Upper lobe of left lung (tissue), 4 donors: ENCODE measurements at regions not wholly inside any gene's neighbourhood (a gene's known extent, or its start where the extent isn't known, plus 50 kb on each side); places are given as distances from the start of the nearest gene placed in this dataset.

ENCODE experiments used
- POLR2AphosphoS5 ChIP-seq, 2 donors: sonication (generic); formaldehyde crosslinking; IDR thresholded peaks; one replicate each; pipeline ENCODE4 v1.5.1; 2017; ENCODE audit warnings: antibody characterized with exemption in 2 of 2
- TF ChIP-seq, protein P1 (sequence below), 6 experiments: fragments of 450-650 bp in 4 of 6; fragments of 200-600 bp in 2 of 6; sonication (generic) in 2 of 6; IDR thresholded peaks; one replicate each; pipeline ENCODE4 v1.5.1; 2016 to 2019; ENCODE audit warnings: antibody characterized with exemption in 6 of 6

DNA sequence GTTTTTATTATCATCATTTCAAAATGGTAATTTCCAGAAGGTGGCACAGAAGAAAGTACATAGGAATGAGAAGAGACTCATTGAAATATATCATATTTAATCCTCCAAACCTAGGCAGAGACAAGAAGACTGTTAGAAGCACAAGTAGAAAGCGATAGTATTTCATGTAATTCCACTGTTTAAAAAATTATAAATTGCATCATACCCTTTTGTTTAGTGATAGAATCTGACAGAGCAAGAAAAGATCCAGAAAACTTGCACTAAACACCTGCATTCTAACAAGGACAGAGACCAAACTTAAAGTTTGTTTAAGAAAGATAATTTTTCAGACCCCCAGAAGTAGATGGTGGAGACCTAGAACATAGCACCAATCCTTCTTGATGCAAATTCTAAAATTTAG is 56.9 kb upstream of the CD96 start:
- TF ChIP-seq POLR2AphosphoS5 (IDR thresholded peaks at IDR 0.05) = no peak
- TF ChIP-seq, protein P1, sequence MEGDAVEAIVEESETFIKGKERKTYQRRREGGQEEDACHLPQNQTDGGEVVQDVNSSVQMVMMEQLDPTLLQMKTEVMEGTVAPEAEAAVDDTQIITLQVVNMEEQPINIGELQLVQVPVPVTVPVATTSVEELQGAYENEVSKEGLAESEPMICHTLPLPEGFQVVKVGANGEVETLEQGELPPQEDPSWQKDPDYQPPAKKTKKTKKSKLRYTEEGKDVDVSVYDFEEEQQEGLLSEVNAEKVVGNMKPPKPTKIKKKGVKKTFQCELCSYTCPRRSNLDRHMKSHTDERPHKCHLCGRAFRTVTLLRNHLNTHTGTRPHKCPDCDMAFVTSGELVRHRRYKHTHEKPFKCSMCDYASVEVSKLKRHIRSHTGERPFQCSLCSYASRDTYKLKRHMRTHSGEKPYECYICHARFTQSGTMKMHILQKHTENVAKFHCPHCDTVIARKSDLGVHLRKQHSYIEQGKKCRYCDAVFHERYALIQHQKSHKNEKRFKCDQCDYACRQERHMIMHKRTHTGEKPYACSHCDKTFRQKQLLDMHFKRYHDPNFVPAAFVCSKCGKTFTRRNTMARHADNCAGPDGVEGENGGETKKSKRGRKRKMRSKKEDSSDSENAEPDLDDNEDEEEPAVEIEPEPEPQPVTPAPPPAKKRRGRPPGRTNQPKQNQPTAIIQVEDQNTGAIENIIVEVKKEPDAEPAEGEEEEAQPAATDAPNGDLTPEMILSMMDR (IDR thresholded peaks at IDR 0.05) = no peak
